Mesothelial cell of epicardium (in vitro differentiated cells): ENCODE measurements at regions not wholly inside any gene's neighbourhood (a gene's known extent, or its start where the extent isn't known, plus 50 kb on each side); places are given as distances from the start of the nearest gene placed in this dataset.

Source experiments
- DNase-seq, 2 experiments: peaks; one replicate each; pipeline ENCODE4 v3.0.0; 2021; ENCODE audit warnings: low spot score in 2 of 2; ENCODE audit not compliant: unreplicated experiment in 2 of 2
- H3K27ac Mint-ChIP-seq: 2 replicates; pipeline ENCODE4 v1.8.0; 2021; ENCODE audit warnings: mixed read lengths
- H3K27me3 Mint-ChIP-seq: 2 replicates; pipeline ENCODE4 v1.8.0; 2021; ENCODE audit warnings: low read depth, mixed read lengths
- H3K36me3 Mint-ChIP-seq: 2 replicates; pipeline ENCODE4 v1.8.0; 2021; ENCODE audit warnings: mixed read lengths
- H3K4me1 Mint-ChIP-seq: 2 replicates; pipeline ENCODE4 v1.8.0; 2021; ENCODE audit warnings: mixed read lengths
- H3K4me3 Mint-ChIP-seq: 2 replicates; pipeline ENCODE4 v1.8.0; 2021; ENCODE audit warnings: mild to moderate bottlenecking, moderate library complexity, mixed read lengths
- H3K9me3 Mint-ChIP-seq: 2 replicates; pipeline ENCODE4 v1.8.0; 2021; ENCODE audit warnings: mixed read lengths
- TF ChIP-seq, protein P1 (sequence below): fragments of 200-600 bp; sonication (generic); IDR thresholded peaks from one replicate; pipeline ENCODE4 v1.5.0; 2021; ENCODE audit warnings: antibody characterized with exemption; ENCODE audit not compliant: unreplicated experiment

DNA sequence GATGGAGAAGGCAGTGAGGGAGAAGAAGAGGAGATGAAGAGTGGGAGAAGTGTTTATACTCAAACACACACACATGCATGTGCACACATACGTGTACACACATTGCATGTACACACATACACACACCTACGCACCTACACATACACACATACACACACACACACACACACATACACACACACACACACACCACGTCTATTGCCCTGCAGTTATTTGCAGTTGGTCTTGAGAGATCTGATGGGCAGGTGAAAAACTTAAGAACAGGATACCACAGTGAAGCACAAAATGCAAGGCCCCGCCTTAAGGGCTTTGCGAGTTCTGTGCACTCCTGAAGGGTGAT is 190.2 kb downstream of the MYCN start:
- H3K9me3 Mint-ChIP-seq = no peaks in the 10 kb centered on the region
- no peak for DNase-seq
- no peaks in the 10 kb centered on the region for H3K36me3 Mint-ChIP-seq
- no peak overlapping the region for H3K4me3 Mint-ChIP-seq
- H3K4me1 Mint-ChIP-seq = no peaks in the 10 kb centered on the region
- H3K27me3 Mint-ChIP-seq = peaks cover 3% of the 10 kb centered on the region
- TF ChIP-seq, protein P1, sequence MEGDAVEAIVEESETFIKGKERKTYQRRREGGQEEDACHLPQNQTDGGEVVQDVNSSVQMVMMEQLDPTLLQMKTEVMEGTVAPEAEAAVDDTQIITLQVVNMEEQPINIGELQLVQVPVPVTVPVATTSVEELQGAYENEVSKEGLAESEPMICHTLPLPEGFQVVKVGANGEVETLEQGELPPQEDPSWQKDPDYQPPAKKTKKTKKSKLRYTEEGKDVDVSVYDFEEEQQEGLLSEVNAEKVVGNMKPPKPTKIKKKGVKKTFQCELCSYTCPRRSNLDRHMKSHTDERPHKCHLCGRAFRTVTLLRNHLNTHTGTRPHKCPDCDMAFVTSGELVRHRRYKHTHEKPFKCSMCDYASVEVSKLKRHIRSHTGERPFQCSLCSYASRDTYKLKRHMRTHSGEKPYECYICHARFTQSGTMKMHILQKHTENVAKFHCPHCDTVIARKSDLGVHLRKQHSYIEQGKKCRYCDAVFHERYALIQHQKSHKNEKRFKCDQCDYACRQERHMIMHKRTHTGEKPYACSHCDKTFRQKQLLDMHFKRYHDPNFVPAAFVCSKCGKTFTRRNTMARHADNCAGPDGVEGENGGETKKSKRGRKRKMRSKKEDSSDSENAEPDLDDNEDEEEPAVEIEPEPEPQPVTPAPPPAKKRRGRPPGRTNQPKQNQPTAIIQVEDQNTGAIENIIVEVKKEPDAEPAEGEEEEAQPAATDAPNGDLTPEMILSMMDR = no peak
- no peak overlapping the region for H3K27ac Mint-ChIP-seq

DNA sequence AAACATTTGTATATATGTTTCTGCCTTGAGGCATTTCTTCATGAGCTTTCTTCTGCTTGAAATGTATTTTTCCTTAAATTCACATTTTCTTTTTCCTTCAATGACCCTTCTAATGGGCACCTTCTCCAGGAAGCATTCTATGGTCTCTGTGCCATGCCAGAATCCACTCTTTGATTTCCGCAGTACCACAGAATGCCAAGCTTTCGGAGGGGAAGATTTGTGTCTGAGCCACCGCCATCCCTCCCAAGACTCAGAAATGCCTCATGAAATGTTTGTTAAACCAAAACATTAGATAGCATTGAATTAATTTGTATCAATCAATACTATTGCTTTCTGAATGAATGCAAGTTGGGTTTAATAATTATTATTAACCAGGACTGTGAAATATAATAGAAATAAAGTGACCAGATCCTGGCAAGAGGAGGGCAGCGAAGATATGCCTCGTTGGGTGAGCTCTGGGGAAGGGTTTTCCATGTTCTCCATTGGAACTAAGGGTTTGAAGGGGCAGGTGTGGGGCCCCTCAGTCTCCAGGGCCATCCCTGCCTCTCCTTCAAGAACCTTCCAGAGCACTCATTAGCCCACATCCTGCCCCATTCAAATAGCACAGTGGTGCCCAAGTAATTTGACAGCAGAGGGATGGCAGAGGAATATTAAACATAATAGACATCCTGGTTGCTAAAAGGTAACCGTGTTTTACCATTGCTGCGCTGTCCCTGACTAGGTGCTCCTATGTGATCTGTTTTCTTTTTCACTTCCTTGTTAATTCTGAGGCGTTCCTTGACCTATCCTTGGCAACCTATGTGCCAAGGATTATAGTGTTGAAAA is 189.6 kb downstream of the MYCN start:
- H3K9me3 Mint-ChIP-seq = no peaks in the 10 kb centered on the region
- H3K27ac Mint-ChIP-seq = no peak overlapping the region
- H3K27me3 Mint-ChIP-seq = peaks cover 3% of the 10 kb centered on the region
- no peaks in the 10 kb centered on the region for H3K4me1 Mint-ChIP-seq
- H3K36me3 Mint-ChIP-seq = no peaks in the 10 kb centered on the region
- TF ChIP-seq, protein P1 = no peak
- DNase-seq = no peak
- H3K4me3 Mint-ChIP-seq = no peak overlapping the region

DNA sequence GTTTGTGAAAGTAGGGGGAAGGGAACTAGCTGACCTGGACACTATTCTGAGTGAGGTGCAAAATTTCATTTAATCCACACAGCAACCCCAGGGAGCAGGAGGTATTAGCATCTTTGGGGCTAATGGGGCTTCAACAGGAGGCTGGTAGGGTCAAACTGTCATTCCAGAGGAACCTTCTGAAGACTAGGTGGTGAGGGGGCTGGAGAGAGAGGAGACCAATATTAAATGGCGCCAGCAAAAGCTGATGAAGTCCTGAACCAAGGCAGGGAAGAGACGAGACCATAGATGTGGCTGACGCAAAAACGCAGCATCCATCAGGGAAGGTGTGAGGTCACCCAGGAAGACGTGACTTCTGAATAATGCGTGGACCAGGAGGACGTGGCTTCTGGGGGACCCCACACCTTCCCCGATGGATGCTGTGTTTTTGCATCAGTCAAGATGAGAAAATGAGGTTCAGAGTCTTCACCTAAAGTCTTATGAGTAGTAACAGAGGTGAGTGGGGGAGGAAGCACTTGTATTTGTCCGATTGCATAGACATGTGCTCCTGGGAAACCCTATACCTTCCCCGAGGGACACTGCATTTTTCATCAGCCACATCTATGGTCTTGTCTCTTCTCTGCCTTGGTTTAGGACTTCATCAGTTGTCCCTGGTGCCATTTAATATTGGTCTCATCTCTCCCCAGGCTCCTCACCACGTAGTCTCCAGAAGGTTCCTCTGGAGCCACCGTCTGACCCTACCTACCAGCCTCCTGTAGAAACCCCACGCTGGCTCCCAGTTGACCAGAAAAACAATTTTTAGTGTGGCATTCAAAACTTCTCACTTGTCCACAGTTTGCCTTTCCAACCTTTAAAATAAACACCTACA is 188.6 kb downstream of the MYCN start:
- Mint-ChIP-seq H3K27me3 (peaks cover 3% of the 10 kb centered on the region), H3K9me3 (no peaks in the 10 kb centered on the region), H3K4me3 (no peak overlapping the region), H3K4me1 (peaks cover under 1% of the 10 kb centered on the region), H3K36me3 (no peaks in the 10 kb centered on the region), H3K27ac (no peak overlapping the region)
- TF ChIP-seq, protein P1 = no peak
- no peak for DNase-seq

DNA sequence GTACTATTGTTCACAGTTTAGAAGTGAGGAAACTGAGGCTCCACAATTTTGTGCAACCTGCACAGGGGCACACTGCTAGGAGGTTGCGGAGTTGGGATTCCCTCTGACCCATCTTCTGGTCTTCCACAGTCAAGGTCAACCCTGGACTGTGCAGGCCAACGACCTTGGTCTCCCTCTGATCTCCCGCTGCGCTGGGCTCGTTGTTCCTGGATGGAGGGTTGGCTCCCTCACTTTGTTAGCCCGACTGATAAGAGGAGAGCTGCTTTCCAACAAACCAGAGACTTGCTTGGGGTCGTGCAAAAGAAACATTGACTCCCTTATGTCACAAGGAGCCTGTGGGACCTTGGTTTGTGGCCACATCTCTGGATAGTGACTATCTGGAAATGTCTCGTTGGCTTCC is 187.6 kb downstream of the MYCN start:
- no peaks in the 10 kb centered on the region for H3K36me3 Mint-ChIP-seq
- TF ChIP-seq, protein P1 = no peak
- DNase-seq = no peak
- H3K4me3 Mint-ChIP-seq = no peak overlapping the region
- H3K27ac Mint-ChIP-seq = no peak overlapping the region
- peaks cover 3% of the 10 kb centered on the region for H3K27me3 Mint-ChIP-seq
- H3K9me3 Mint-ChIP-seq = no peaks in the 10 kb centered on the region
- H3K4me1 Mint-ChIP-seq = peaks cover 5% of the 10 kb centered on the region

DNA sequence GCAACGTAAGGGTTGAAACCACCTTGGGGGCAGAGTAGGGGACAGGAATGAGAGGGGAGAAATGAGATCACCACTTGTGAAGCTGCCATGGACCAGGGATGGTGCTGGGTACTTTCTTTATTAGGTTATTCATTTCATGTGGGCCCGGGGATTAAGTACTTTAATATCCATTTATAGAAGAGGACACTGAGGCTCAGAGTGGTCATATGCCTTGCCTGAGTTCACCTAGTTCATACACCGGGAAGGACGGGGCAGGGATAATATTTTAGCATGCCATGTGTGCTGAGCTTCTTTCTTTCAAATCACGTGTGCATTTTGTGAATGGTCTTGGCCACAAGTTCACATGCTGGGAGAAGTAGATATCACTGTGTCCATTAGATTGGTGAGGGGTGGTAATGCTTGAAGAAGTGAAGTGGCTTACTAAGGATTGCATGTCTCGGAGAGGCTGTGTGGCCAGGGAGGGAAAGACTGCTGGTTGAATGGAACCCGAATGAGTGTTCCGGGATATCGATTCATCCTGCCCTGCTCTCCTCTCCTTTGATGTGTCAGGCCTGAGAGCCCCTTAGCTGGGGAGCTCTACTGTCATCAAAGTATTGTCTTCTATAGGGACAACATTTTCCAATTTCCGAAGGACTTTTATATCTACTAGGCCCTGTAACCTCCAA is 187.1 kb downstream of the MYCN start:
- Mint-ChIP-seq H3K27me3 (peaks cover 3% of the 10 kb centered on the region), H3K36me3 (no peaks in the 10 kb centered on the region), H3K4me3 (no peak overlapping the region), H3K4me1 (peaks cover 5% of the 10 kb centered on the region), H3K9me3 (no peaks in the 10 kb centered on the region), H3K27ac (no peak overlapping the region)
- no peak for DNase-seq
- TF ChIP-seq, protein P1 = no peak
